CD4-positive, CD25-positive, alpha-beta regulatory T cell (primary cell): ENCODE measurements at regions not wholly inside any gene's neighbourhood (a gene's known extent, or its start where the extent isn't known, plus 50 kb on each side); places are given as distances from the start of the nearest gene placed in this dataset.
"Not testable (repeated sequence)": the region's sequence is repeated elsewhere in the genome, so short reads cannot be mapped to it uniquely, and the experiment has no call there.

Experiments used
- ATAC-seq, 2 donors: fragments of 150-1000 bp; cut with Tn5 transposase; one replicate each; pipeline ENCODE4 v1.10.0; 2021; ENCODE audit warnings: low read depth in 2 of 2, moderate number of reproducible peaks in 2 of 2, moderate library complexity in 1 of 2
- DNase-seq, 3 donors: peaks; one replicate each; pipeline versions ENCODE4 v3.0.0 to v3.0.0-alpha.2; 2012 to 2022; ENCODE audit warnings: mixed read lengths in 1 of 3
- H3K27ac ChIP-seq: one replicate; pipeline ENCODE4 v1.7.0; 2013; ENCODE audit warnings: mild to moderate bottlenecking, low read length; ENCODE audit not compliant: insufficient read depth, poor library complexity, severe bottlenecking
- H3K27me3 ChIP-seq: one replicate; pipeline ENCODE4 v1.7.0; 2013; ENCODE audit warnings: low read length; ENCODE audit not compliant: control insufficient read depth, insufficient read depth
- H3K36me3 ChIP-seq: one replicate; pipeline ENCODE4 v1.7.0; 2013; ENCODE audit warnings: mild to moderate bottlenecking, low read length, moderate library complexity; ENCODE audit not compliant: control insufficient read depth, insufficient read depth
- H3K4me1 ChIP-seq: 2 replicates; pipeline ENCODE4 v1.7.0; 2013; ENCODE audit warnings: mild to moderate bottlenecking, low read length; ENCODE audit not compliant: insufficient read depth, control insufficient read depth, poor library complexity, severe bottlenecking
- H3K4me3 ChIP-seq: one replicate; pipeline ENCODE4 v1.7.0; 2013; ENCODE audit warnings: low read depth, mild to moderate bottlenecking, low read length, moderate library complexity
- H3K9me3 ChIP-seq, 2 experiments: 1 replicate in 1 of 2; 2 replicates in 1 of 2; pipeline ENCODE4 v1.7.0; 2013; ENCODE audit warnings: low read length in 2 of 2, mild to moderate bottlenecking in 1 of 2, moderate library complexity in 1 of 2; ENCODE audit not compliant: control insufficient read depth in 2 of 2
- H3K27ac Mint-ChIP-seq, 3 donors: one replicate each; pipeline ENCODE4 v1.8.0; 2020 to 2022; ENCODE audit warnings: mild to moderate bottlenecking in 3 of 3, mixed read lengths in 3 of 3, moderate library complexity in 2 of 3
- H3K27me3 Mint-ChIP-seq: one replicate; pipeline ENCODE4 v1.8.0; 2022; ENCODE audit warnings: mild to moderate bottlenecking, mixed read lengths
- H3K36me3 Mint-ChIP-seq: one replicate; pipeline ENCODE4 v1.8.0; 2020; ENCODE audit warnings: mixed read lengths
- H3K4me1 Mint-ChIP-seq, 4 donors: one replicate each; pipeline ENCODE4 v1.8.0; 2020 to 2022; ENCODE audit warnings: mixed read lengths in 4 of 4, mild to moderate bottlenecking in 1 of 4
- H3K4me3 Mint-ChIP-seq, 4 donors: one replicate each; pipeline ENCODE4 v1.8.0; 2020 to 2022; ENCODE audit warnings: mild to moderate bottlenecking in 4 of 4, mixed read lengths in 4 of 4, moderate library complexity in 3 of 4
- H3K9me3 Mint-ChIP-seq, 7 donors: one replicate each; pipeline ENCODE4 v1.8.0; 2020 to 2022; ENCODE audit warnings: mixed read lengths in 7 of 7, mild to moderate bottlenecking in 3 of 7, moderate library complexity in 2 of 7

DNA sequence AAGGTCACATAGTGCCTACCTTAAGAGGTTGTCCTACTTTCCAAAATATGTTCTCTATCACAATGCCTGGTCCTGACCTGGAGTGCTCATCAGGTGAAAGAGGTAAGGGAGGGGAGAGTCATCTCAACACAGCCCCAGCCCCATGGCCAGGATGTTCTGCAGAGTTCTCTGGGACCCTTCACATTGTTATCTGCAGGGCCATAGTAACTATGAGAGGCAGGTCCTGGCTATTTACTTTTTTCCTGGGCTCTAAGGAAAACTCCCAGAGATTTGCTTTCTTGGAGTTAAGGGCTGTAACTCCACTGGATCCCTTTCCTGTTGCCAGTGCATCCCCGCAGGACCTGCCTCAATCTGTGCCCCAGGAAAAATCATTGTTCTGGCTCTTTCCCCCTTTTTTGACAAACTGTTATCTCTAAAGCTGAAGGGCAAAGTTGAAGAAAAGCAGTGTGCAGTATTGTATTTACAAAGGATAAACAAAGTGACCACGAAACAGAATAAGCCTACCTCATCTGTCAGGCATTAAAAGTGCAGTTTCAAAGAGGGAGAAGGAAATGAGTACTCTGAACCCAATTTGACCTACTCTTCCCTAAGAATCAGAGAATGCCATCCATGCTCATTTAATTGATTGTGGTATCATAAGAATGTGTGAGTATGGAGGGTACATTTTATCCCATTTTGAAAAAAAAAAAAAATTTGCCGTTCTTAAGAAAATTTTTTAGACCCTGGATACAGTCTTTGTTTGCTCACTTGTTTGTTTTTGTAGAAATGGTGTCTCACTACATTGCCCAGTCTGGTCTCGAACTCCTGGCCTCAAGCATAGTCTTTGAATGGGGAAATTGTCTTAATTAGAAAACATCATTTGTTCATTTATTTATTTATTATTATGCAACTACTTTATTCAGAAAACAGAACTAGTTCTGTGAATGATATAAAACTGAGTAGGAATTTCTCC, 149.6 kb downstream of the RHOU start:
- DNase-seq, result no peak
- Mint-ChIP-seq H3K4me3 (no peak overlapping the region), H3K9me3 (peaks cover 0 to 6% (median 0%) of the 10 kb centered on the region in 7 donors), H3K27ac (no peak overlapping the region), H3K27me3 (peaks cover 26% of the 10 kb centered on the region), H3K36me3 (no peaks in the 10 kb centered on the region), H3K4me1 (no peaks in the 10 kb centered on the region)
- no peak for ATAC-seq
- H3K4me1 ChIP-seq, result no peaks in the 10 kb centered on the region
- H3K27ac ChIP-seq, result no peak overlapping the region
- no peak overlapping the region for H3K4me3 ChIP-seq
- no peaks in the 10 kb centered on the region for H3K9me3 ChIP-seq
- H3K27me3 ChIP-seq, result peaks cover 7% of the 10 kb centered on the region
- H3K36me3 ChIP-seq, result no peaks in the 10 kb centered on the region

DNA sequence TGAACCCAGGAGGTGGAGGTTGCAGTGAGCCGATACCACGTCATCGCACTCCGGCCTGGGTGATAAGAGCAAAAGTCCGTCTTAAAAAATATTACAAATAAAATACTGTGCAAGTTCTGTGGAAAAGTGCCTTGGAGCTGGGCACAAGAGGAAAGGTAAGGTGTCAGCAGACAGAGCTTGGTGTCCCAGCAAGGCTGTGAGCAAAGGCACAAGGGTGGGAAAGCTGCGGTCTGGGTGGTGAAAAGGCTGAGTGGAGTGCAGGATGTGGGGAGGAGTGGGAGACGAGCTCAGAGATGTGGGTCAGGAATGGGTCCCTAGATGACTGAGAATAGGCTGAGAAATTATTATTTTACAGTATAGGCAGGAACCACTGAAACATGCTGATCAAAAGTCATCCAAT, 150.6 kb downstream of the RHOU start:
- Histone ChIP-seq H3K27me3 (peaks cover 10% of the 10 kb centered on the region), H3K4me3 (no peak overlapping the region), H3K27ac (no peak overlapping the region), H3K4me1 (no peaks in the 10 kb centered on the region), H3K9me3 (no peaks in the 10 kb centered on the region), H3K36me3 (no peaks in the 10 kb centered on the region)
- H3K27me3 Mint-ChIP-seq, result peaks cover 29% of the 10 kb centered on the region
- H3K9me3 Mint-ChIP-seq, result peaks cover 0 to 8% (median 0%) of the 10 kb centered on the region in 7 donors
- H3K27ac Mint-ChIP-seq, result no peak overlapping the region
- H3K4me3 Mint-ChIP-seq, result no peak overlapping the region
- ATAC-seq, result no peak
- H3K4me1 Mint-ChIP-seq, result peaks cover 0 to 6% (median 1%) of the 10 kb centered on the region in 4 donors
- no peaks in the 10 kb centered on the region for H3K36me3 Mint-ChIP-seq
- no peak for DNase-seq

- H3K27ac Mint-ChIP-seq, result no peak overlapping the region
- no peak overlapping the region for H3K4me3 ChIP-seq
- H3K9me3 ChIP-seq, result no peaks in the 10 kb centered on the region
- DNase-seq, result no peak
- H3K4me1 ChIP-seq, result no peaks in the 10 kb centered on the region
- no peak for ATAC-seq
- H3K36me3 ChIP-seq, result no peaks in the 10 kb centered on the region
- H3K4me3 Mint-ChIP-seq, result no peak overlapping the region
- peaks cover 0 to 6% (median 1%) of the 10 kb centered on the region in 4 donors for H3K4me1 Mint-ChIP-seq
- H3K27me3 Mint-ChIP-seq, result peaks cover 30% of the 10 kb centered on the region
- H3K9me3 Mint-ChIP-seq, result peaks cover 0 to 8% (median 0%) of the 10 kb centered on the region in 7 donors
- peaks cover 10% of the 10 kb centered on the region for H3K27me3 ChIP-seq
- H3K27ac ChIP-seq, result no peak overlapping the region
- H3K36me3 Mint-ChIP-seq, result no peaks in the 10 kb centered on the region
Observed at GRCh38 chr1:228887101-228887500, 151.8 kb downstream of the RHOU start.

DNA sequence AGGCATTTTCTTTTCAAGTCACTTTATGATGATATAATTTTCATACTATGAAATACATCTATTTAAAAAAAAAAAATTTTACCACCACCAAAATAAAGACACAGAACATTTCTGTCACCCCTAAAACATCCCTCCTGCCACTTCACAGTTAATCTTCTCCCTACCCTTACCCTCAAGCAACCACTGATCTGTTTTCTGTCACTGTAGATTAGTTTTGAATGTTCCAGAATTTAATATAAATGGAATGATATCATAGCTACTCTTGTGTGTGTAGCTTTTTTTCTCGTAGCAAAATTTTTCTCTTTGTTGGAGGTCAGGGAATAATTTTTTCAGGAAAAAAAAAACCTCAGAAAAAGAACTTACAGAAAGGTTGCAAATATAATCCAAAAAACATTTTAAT, 152.7 kb downstream of the RHOU start:
- H3K36me3 Mint-ChIP-seq, result no peaks in the 10 kb centered on the region
- Histone ChIP-seq H3K9me3 (no peaks in the 10 kb centered on the region), H3K4me3 (no peak overlapping the region), H3K27me3 (peaks cover 10% of the 10 kb centered on the region), H3K27ac (no peak overlapping the region), H3K4me1 (no peaks in the 10 kb centered on the region), H3K36me3 (no peaks in the 10 kb centered on the region)
- H3K4me1 Mint-ChIP-seq, result peaks cover 0 to 6% (median 1%) of the 10 kb centered on the region in 4 donors
- H3K27ac Mint-ChIP-seq, result no peak overlapping the region
- peaks cover 30% of the 10 kb centered on the region for H3K27me3 Mint-ChIP-seq
- no peak overlapping the region for H3K4me3 Mint-ChIP-seq
- peaks cover 0 to 8% (median 0%) of the 10 kb centered on the region in 7 donors for H3K9me3 Mint-ChIP-seq
- ATAC-seq (no peak), DNase-seq (no peak)

GRCh38 chr1:228889289-228889688, 154.0 kb downstream of the RHOU start:
- Mint-ChIP-seq H3K4me1 (peaks cover 0 to 6% (median 1%) of the 10 kb centered on the region in 4 donors), H3K4me3 (no peak overlapping the region), H3K27me3 (peaks cover 20% of the 10 kb centered on the region), H3K27ac (no peak overlapping the region), H3K9me3 (peaks cover 0 to 2% (median 0%) of the 10 kb centered on the region in 7 donors), H3K36me3 (no peaks in the 10 kb centered on the region)
- Histone ChIP-seq H3K4me1 (no peaks in the 10 kb centered on the region), H3K27me3 (peaks cover 10% of the 10 kb centered on the region), H3K27ac (no peak overlapping the region), H3K36me3 (no peaks in the 10 kb centered on the region), H3K9me3 (no peaks in the 10 kb centered on the region), H3K4me3 (no peak overlapping the region)
- no peak for ATAC-seq
- DNase-seq, result no peak

GRCh38 chr1:228891272-228892034, 156.2 kb downstream of the RHOU start:
- peaks cover 10% of the 10 kb centered on the region for H3K27me3 ChIP-seq
- H3K4me3 ChIP-seq, result no peak overlapping the region
- DNase-seq, result no peak
- no peaks in the 10 kb centered on the region for H3K36me3 ChIP-seq
- Mint-ChIP-seq H3K27ac (no peak overlapping the region), H3K4me1 (peaks cover 0 to 6% (median 1%) of the 10 kb centered on the region in 4 donors), H3K27me3 (peaks cover 18% of the 10 kb centered on the region), H3K36me3 (no peaks in the 10 kb centered on the region), H3K9me3 (peaks cover 0 to 2% (median 0%) of the 10 kb centered on the region in 7 donors), H3K4me3 (no peak overlapping the region)
- no peak overlapping the region for H3K27ac ChIP-seq
- ATAC-seq, result no peak
- H3K4me1 ChIP-seq, result no peaks in the 10 kb centered on the region
- no peaks in the 10 kb centered on the region for H3K9me3 ChIP-seq

DNA sequence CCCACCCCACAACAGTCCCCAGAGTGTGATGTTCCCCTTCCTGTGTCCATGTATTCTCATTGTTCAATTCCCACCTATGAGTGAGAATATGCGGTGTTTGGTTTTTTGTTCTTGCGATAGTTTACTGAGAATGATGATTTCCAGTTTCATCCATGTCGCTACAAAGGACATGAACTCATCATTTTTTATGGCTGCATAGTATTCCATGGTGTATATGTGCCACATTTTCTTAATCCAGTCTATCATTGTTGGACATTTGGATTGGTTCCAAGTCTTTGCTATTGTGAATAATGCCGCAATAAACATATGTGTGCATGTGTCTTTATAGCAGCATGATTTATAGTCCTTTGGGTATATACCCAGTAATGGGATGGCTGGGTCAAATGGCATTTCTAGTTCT, 156.9 kb downstream of the RHOU start:
- H3K4me1 ChIP-seq, H3K36me3 ChIP-seq, DNase-seq, H3K9me3 Mint-ChIP-seq, H3K9me3 ChIP-seq, H3K36me3 Mint-ChIP-seq, H3K4me3 Mint-ChIP-seq, H3K27ac ChIP-seq, H3K4me1 Mint-ChIP-seq, H3K27ac Mint-ChIP-seq, H3K4me3 ChIP-seq, ATAC-seq: not testable (repeated sequence)
- peaks cover 10% of the 10 kb centered on the region for H3K27me3 ChIP-seq
- peaks cover 18% of the 10 kb centered on the region for H3K27me3 Mint-ChIP-seq
